GM18861 (cell line): ENCODE measurements at regions not wholly inside any gene's neighbourhood (a gene's known extent, or its start where the extent isn't known, plus 50 kb on each side); places are given as distances from the start of the nearest gene placed in this dataset.
A peak's percentile ranks its signal among the peaks of the same experiment; 100 is the strongest.
"Not testable (repeated sequence)": the region's sequence is repeated elsewhere in the genome, so short reads cannot be mapped to it uniquely, and the experiment has no call there.

Source experiments
- ATAC-seq: cut with Tn5 transposase; IDR thresholded peaks from one replicate; pipeline ENCODE4 v1.9.1; 2021; ENCODE audit not compliant: unreplicated experiment

DNA sequence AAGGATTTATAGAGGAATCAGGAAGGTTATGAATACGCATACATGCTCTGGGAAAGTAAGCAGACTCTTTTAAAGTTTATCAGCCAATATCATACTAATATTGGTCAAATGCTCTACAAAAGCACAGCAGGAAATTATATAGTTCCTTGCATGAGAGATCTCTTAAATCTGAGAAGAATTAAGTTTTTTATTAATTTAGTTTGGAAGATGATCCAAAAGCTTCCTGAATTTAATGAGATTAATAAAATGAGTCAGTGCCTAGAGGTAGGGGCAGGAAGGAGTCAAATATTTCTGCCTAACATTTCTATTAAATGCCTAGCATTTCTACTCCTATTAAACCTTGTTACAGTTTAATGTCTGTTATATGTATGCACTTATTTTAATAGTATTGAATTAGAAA is 1608.2 kb downstream of the GRIK2 start:
- ATAC-seq = no peak

DNA sequence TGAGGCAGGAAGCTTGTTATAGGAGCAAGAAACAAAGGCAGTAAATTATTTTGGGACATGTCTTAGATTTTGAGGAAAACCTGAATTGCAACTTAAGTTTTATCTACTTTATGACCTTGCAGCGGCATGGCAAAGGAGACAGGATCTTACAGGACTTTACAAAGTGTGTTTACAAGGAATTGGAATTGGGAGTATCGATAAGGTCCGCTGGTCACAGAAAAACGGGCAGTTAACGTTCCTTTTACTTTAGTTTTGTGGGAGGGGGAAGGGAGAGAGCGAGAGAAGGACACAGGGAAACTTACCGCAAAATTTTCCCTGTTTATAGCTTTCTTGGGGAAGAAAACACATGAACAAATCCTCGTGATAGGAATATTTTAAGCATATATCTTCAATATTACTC is 1607.2 kb downstream of the GRIK2 start:
- no peak for ATAC-seq

DNA sequence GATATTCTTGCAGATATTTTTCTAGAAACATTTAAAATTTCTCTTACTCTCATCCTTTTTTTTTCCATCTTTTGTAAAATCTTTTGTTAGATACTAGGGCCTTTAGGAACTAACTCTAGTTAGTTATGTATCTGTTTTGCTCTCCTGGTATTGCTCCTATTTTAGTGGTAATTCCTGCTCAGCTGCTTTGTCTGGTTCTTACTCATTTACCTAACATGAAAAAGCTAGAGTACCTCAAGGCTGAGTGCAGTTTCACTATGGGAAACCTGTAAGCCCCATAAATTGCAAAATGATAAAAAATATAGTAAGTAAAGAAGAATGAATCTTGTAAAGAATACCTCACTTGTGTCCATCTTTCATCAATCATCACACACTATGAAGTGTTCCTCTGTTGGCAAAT is 1602.0 kb downstream of the GRIK2 start:
- no peak for ATAC-seq

DNA sequence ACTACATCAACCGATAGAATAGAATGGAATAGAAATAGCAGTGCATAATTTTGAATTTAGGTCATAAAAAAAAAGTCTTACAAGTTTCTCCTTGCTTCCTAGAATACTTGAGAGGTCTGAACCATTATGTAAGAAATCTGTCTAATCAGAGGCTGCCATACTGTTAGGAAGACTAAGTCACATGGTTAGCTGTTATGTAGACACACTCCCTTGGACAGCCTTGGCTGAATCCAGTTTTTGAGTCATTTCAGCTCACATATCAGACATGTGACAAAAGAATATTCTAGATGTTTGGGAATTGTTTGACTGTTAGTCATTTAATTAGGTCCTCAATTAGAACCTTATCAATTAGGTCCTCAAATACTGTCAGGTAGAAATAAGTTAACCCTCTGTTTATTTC is 1601.4 kb downstream of the GRIK2 start:
- no peak for ATAC-seq

DNA sequence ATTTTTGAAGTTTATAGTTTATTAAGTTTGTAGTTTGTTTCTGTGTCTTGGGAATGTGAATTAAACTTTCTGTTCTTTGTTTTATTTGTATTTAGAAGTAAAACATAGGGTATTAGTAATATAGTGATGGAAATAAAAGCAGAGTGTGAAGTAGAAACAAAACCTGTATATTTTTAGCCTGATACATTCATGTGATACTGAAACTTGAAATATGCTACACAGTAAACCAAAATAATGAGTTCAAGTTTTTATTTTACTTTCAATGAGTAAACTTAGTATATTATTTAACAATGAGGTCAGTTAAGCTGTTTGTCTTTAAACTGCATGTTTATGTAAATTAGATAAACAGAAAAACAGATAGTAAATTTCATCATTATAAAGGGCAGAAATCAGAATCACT is 1592.6 kb downstream of the GRIK2 start:
- peak; percentile 74 for ATAC-seq

DNA sequence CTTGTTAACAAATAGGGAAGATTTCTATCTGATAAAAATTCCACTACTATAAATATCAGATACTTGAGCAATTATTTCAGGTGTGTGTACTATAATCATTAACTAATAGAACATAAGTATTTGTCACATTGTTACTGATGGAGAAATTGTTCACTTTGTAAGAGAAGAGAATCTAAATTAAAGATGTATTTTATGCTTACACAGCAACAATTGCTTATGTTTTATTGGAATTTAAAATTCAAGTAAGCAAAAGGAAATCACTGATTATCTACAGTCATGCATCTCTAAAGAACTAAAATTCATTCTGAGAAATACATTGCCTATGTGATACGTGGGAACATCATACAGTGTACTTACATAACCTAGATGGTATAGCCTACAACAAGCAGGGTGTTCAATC is 1590.8 kb downstream of the GRIK2 start:
- no peak for ATAC-seq

DNA sequence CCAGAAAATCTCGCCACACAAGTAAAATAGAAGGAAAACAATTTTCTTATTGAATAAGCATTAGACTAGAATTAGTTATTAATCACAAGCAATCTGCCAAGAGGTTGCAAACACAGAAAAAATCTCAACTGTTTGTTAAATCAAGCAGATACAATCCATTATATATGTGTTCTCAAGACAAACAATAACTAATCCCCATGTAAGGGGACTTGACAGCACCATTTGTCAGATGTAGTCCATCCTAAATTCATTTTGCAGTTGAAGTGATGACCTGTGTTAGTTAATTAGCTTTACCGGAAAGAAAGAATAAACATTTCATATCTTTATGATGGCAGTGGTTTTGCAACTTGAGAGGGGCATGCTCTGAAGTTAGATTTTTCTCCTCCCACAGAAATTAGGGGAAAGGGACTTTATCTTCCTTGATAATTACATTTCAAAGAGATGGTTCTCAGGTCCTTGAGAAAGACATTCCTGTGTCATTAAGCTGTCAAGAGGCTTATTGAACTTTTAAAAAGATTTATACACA is 1588.0 kb downstream of the GRIK2 start:
- ATAC-seq = no peak

DNA sequence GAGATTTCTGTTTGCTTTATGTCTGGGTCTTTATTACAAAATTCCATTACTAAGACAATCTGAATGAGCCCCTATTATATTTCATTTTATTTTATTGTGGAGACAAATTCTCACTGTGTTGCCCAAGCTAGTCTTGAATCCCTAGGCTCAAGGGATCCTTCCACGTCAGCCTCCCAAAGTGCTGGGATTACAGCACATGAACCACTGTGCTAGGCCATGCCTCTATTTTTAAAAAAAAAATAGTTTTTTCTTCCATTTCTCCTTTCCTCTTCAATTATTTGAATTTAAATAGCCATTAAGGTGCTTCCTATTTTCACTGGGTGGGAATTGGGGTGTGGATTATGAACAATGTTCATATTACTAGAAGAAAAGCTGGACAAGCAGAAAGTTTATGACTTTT is 1587.4 kb downstream of the GRIK2 start:
- no peak for ATAC-seq

DNA sequence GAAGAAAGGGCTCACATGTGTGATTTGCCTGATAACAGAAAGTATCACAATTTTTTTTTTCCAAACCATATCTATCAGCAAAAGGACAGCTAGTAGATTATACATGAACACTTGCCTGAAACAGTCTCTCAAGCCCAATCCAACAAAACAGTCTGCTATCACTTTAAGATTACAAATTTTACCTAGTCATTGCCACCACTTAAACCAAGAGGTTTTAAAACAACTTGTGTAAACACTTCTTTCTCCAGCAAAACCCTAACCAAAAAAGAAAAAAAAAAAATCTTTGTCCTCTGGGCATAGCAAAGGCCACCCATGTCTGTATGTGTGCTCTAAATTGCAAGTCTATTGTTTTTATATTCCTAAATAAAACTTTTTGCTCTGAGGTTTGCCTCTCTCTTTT is 1568.4 kb downstream of the GRIK2 start:
- no peak for ATAC-seq

DNA sequence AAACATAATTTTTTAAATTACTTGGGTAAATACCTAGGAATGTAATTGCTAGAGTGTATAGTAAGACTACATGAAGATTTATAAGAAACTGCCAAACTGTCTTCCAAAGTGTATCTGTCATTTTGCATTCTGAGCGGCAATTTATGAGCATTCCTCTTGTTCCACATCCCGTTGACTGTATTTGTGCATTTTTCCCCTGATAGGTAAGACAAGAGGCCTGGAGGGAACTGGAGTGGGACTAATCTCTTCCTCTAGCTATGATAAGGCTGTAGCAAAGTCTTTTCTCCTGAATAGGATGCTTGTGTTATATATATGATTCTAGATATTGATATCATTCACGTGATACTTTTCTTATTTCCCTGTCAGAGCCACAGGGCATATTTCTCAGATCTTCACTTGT is 1557.5 kb downstream of the GRIK2 start:
- no peak for ATAC-seq

DNA sequence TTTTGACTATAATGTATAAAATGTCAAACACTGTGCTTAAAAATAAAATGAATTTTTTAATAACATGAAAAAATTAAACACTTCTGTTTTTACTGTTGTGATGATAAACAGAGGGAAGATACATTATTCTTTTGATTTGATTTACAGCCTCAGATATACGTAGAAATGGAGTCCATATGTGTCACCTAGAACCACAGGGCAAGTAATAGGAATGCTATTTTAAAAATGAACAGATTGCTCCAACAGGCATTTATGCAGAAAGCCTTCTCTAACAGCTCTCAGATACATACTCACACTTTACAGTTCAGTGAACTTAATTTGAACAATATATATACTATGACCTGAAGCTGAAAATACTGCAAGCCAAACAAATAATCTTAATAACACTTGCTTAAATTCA is 1551.0 kb downstream of the GRIK2 start:
- ATAC-seq = no peak

DNA sequence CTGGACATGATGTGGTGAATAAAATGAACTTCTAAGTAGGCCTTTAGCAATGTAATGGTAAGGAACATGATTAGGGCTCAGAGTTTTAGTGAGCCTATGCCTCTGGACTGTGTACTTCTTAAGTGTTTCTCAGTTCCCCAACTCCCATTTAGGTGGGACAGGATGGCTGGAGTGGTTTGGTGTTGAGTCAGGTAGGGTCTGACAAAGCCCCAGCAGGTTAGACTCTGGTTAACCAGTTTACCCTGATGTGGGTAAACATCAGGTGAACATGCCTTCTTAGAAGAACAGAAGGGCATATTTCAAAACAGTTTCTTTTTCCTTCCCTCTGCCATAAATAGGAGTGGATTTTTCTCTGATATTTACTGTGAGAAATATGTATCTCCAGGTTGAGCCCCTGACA is 1548.7 kb downstream of the GRIK2 start:
- ATAC-seq = no peak

DNA sequence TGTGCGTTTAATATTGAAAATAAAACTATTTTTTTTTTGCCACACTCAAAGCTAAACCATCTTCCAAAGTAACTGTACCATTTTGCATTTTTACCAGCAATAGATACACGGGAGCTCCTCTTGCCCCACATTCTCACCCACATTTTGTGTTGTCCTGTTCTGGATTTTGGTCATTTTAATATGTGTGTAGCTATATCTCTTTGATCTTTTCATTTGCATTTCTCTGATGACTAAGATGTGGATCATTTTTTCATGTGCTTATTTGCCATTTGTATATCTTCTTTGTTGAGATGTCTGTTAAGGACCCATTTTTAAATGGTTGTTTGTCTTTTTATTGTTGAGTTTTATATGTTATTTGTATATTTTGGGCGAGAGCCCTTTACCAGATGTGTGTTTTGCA is 1543.5 kb downstream of the GRIK2 start:
- ATAC-seq = no peak

DNA sequence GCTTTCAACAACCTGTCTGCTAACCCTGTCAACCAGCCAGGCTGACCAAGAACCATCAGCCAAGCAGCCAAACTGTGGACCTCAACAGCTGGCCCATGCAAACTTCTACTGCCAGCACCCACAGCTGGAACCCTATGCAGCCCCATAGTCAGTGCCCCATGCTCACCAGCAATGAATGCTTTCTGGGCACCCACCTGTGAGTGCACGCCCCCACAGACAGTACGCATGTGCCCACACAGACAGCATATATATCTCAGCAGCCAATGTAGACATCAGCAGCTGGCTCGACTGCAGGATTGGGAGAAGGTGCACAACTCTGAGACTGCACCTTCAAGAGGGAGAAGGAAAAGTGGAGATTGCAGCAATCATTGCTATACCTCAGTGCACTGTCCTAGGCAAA is 1534.6 kb downstream of the GRIK2 start:
- no peak for ATAC-seq

DNA sequence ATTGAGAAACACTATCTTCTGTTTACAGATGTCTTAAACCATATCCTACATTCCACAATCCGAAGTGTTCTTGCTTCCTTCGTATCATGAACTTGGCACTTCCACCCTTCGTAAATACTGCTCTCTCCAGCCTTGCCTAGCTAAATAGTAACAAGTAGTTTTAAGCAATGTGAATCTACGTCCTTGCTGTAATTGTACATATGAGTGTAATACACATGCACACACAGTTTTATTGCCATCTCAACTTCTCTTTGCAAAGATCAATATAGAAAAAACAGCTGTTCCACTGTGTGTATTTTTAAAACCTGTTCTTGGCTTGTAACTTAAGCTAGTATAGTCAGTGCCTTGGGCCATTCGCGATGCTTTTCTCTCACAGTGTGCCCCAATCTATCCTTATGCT is 1524.7 kb downstream of the GRIK2 start:
- no peak for ATAC-seq

DNA sequence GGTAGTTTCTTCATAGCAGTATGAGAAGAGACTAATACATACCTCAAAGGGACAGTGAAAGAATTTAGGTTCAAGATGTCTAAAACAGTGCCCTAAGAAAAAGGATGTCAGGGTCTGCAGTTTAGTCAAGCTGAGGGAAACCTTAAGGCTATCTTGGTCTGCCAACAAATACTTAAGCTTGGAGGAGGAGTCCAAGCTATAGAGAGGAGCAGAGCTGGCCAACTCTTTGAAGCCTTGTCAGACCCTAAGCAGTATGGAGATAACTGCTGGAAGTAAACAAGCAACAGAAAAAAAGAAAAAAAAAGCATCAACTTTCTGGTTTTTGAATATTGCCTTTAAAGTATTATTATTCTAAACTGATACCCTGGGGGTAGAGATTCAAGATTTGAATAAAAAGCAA is 1518.1 kb downstream of the GRIK2 start:
- no peak for ATAC-seq

DNA sequence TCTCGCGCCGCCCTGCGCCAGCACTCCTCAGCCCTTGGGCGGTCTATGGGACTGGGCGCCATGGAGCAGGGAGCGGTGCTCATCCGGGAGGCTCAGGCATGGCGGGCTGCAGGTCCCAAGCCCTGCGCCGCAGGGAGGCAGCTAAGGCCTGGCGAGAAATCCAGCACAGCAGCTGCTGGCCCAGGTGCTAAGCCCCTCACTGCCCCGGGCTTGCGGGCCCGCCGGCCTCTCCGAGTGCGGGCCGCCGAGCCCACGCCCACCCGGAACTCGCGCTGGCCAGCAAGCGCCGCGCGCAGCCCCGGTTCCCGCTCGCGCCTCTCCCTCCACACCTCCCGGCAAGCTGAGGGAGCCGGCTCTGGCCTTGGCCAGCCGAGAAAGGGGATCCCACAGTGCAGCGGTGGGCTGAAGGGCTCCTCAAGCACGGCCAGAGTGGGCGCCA is 1517.2 kb downstream of the GRIK2 start:
- ATAC-seq = not testable (repeated sequence)

DNA sequence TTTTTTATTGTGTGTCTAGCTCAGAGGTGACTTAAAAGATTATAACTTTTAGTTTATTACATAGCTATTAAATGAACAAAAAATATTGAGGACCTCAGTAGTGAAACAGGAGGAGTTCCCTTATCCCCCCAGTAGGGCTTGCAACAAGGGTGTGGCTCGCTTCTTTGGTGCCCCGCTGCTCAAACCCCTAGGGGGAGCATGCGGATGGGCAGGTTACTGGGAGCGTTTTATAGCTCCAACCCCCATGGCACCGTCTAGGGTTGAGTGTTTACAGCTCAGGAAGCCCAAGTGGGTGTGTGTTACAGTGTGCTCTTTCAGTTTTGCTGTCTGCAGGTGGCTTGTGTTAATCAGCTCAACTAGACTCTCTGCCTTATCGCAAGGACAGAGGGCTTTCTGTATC is 1513.7 kb downstream of the GRIK2 start:
- ATAC-seq = no peak

DNA sequence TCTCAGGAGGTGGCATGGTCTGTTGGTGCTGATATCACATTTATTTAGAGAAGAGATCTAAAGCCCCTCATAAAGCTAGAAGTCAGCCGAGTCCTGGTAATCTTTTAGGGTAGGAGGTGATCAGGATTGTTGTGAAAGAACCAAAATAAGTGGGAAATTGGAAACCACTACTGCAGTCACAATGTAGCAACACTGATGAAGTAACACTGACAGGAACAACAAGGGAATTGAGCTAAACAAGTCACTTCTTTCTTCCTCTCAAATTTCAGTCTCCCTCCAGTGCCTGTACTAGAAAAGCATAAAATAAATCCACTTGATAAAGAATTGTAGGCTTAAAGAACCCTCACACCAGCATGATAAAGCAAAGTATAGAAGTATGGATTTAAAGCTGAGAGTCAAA is 1509.0 kb downstream of the GRIK2 start:
- ATAC-seq = no peak

DNA sequence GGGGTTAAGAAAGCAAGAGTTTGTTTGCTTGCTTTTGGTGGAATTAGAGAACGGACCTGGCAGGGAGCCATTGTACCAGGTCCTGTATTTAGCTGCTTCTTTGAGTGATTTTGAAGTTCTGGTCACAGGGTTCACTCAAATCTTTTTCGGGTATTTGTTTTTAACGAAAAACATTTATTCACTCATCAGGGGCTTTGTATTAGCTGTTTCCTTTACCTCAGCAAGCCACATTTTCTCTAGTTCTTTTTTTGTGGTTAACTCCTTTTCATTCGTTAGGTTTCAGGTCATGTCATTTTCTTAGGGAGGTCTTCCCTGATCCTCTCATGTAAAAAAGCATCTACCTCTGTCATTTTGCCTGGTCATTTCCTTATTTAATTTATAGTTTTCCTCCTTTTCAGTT is 1502.2 kb downstream of the GRIK2 start:
- ATAC-seq = no peak

DNA sequence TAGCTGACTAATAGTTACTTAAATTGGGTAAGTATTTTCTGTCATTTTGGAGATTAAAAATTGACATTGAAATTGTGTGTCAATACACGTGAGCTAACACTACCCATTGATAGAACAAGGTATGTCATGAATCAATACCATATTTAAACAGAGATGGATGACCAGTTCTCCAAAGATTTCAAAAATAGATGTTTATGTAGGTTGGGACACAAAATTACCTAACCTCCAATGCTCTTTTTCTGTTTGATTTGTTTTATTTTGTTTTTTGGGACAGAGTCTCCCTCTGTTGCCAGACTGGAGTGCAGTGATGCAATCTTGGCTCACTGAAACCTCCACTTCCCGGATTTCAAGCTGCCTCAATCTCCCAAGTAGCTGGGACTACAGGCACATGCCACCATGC is 1491.7 kb downstream of the GRIK2 start:
- ATAC-seq = no peak

DNA sequence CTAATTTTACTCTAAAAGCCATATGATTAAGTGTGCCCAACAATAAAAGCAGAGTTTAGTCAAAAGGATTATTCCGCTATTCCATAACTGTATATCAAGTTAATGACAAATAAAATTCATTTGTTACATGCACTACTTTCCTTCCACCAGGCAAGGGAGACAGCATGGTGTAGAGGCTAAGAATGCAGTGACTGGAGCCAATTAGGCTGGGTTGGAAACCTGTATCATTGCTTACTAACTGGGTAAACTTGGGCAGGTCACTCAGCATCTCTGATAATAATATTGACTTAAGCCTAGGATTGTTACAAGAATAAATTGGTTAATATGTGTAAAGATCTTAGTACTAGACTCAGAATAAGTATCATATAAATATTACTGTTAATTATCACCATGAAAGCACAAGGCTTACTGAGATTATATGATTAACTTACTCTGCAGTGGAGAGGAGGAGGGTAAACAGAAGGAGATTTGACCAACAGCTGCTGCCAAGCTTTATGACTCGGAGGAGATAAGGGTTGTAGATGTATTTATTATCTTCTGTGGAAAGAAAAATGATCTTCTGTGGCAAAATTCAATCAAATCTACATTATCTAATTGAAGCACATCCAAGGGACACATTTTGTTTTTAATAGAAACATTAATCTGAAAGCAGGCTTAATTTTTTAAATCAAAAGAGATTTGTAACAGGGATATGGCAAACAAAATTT is 1459.9 kb downstream of the GRIK2 start:
- no peak for ATAC-seq

DNA sequence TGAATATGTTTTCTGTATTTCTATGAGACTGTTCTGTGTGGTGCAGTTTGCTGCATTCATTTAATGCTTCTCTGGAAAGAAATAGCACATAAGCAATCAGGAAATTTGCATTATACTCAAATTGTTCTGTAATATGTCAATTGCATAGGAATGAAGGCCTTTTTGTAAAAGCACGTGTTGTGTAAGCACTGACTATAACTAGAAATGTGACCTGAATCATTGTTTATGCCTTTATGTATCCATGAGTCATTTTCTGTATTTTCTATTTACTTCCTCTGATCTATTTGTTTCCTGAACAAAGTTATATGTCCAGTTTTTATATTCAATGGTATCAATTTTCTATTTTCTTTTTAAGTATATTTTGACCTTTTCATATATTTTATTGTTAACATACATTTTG is 1455.3 kb downstream of the GRIK2 start:
- ATAC-seq = no peak
